ENCODE measurements at regions not wholly inside any gene's neighbourhood (a gene's known extent, or its start where the extent isn't known, plus 50 kb on each side); places are given as distances from the start of the nearest gene placed in this dataset.

DNA sequence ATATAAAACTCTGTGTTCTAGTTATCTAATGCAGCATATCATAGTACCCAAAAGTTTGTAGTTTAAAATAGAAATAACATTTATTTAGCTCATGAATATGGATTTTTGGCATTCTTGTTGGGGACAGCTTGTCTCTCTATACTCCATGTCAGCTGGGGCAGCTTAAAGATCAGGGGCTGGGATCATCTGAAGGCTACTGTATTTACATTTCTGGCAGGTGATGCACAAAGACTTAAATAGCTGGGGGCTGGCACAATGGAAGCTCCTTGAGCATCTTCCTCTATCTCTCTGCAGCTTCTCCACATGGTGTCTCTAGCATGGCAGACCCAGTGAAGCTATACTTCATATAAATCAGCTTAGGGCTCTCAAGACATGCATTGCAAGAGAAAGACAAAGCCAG is 55.6 kb upstream of the DAB1 start:
- H3K4me3 ChIP-seq (replicated peaks in 1 of 3; ENCODE audit: low read depth in 2 of 3, low read length in 3 of 3), result no peak overlapping the region
- Mint-ChIP-seq H3K9me3 (peaks cover 0 to 20% (median 4%) of the 10 kb centered on the region in 7 donors), H3K4me3 (no peak overlapping the region), H3K27me3 (ENCODE audit: low read depth in 3 of 3) (peaks cover 0 to 3% (median 0%) of the 10 kb centered on the region in 3 donors), H3K27ac (no peak overlapping the region), H3K4me1 (no peaks in the 10 kb centered on the region), H3K36me3 (no peaks in the 10 kb centered on the region)
- no peaks in the 10 kb centered on the region for H3K9me3 ChIP-seq (replicated peaks in 1 of 2; ENCODE audit: control insufficient read depth in 1 of 2, insufficient read depth in 1 of 2, low read length in 2 of 2)
- no peak for DNase-seq
- TF ChIP-seq CTCF (IDR thresholded peaks at IDR 0.05), result no peak
- no peaks in the 10 kb centered on the region for H3K4me1 ChIP-seq (ENCODE audit: control insufficient read depth in 1 of 2, insufficient read depth in 2 of 2, low read length in 2 of 2)
- H3K4me2 ChIP-seq (replicated peaks; ENCODE audit: extremely low read depth, low read length, poor library complexity, severe bottlenecking), result no peak overlapping the region
- H2AFZ ChIP-seq (ENCODE audit: insufficient read depth, low read depth, low read length, poor library complexity, severe bottlenecking), result no peak overlapping the region
- no peaks in the 10 kb centered on the region for H4K20me1 ChIP-seq (ENCODE audit: insufficient read depth, low read length)
- intact Hi-C loops (cut with micrococcal nuclease), result no loop called here
- H3K27ac ChIP-seq (ENCODE audit: low read depth in 1 of 2, low read length in 2 of 2), result no peak overlapping the region
- no peaks in the 10 kb centered on the region for H3K79me2 ChIP-seq (ENCODE audit: insufficient read depth, low read length)
- H3K9ac ChIP-seq (ENCODE audit: insufficient read depth, low read length, poor library complexity, severe bottlenecking), result no peak overlapping the region
- H3K27me3 ChIP-seq (ENCODE audit: control insufficient read depth in 2 of 2, insufficient read depth in 2 of 2, low read length in 2 of 2), result no peaks in the 10 kb centered on the region
- no peaks in the 10 kb centered on the region for H3K36me3 ChIP-seq (replicated peaks in 1 of 2; ENCODE audit: control insufficient read depth in 1 of 2, insufficient read depth in 2 of 2, low read length in 2 of 2)

- no peak overlapping the region for H3K4me3 ChIP-seq (replicated peaks in 1 of 3; ENCODE audit: low read depth in 2 of 3, low read length in 3 of 3)
- no peak for TF ChIP-seq CTCF (IDR thresholded peaks at IDR 0.05)
- intact Hi-C loops (cut with micrococcal nuclease), result no loop called here
Measured at GRCh38 chr1:57475366-57475765, 51.5 kb upstream of the DAB1 start.

More at GRCh38 chr1:57475366-57475765, 51.5 kb upstream of the DAB1 start:
- peaks cover 0 to 2% of the 10 kb centered on the region in 2 donors for H3K9me3 ChIP-seq (replicated peaks in 1 of 2; ENCODE audit: control insufficient read depth in 1 of 2, insufficient read depth in 1 of 2, low read length in 2 of 2)
- H3K4me3 Mint-ChIP-seq, result no peak overlapping the region
- no CpG with 5 or more reads among the region's 5 CpGs for WGBS (ENCODE audit: insufficient coverage)
- no peaks in the 10 kb centered on the region for H3K36me3 ChIP-seq (replicated peaks in 1 of 2; ENCODE audit: control insufficient read depth in 1 of 2, insufficient read depth in 2 of 2, low read length in 2 of 2)
- no peak overlapping the region for H3K9ac ChIP-seq (ENCODE audit: insufficient read depth, low read length, poor library complexity, severe bottlenecking)
- H4K20me1 ChIP-seq (ENCODE audit: insufficient read depth, low read length), result no peaks in the 10 kb centered on the region
- H3K27ac ChIP-seq (ENCODE audit: low read depth in 1 of 2, low read length in 2 of 2), result no peak overlapping the region
- H3K27me3 ChIP-seq (ENCODE audit: control insufficient read depth in 2 of 2, insufficient read depth in 2 of 2, low read length in 2 of 2), result no peaks in the 10 kb centered on the region
- H2AFZ ChIP-seq (ENCODE audit: insufficient read depth, low read depth, low read length, poor library complexity, severe bottlenecking), result no peak overlapping the region
- no peaks in the 10 kb centered on the region for H3K36me3 Mint-ChIP-seq
- peaks cover 2 to 22% (median 3%) of the 10 kb centered on the region in 7 donors for H3K9me3 Mint-ChIP-seq
- no peak overlapping the region for H3K27ac Mint-ChIP-seq
- H3K79me2 ChIP-seq (ENCODE audit: insufficient read depth, low read length), result no peaks in the 10 kb centered on the region
- no peaks in the 10 kb centered on the region for H3K4me1 ChIP-seq (ENCODE audit: control insufficient read depth in 1 of 2, insufficient read depth in 2 of 2, low read length in 2 of 2)
- no peak overlapping the region for H3K4me2 ChIP-seq (replicated peaks; ENCODE audit: extremely low read depth, low read length, poor library complexity, severe bottlenecking)
- peaks cover 0 to 2% (median 0%) of the 10 kb centered on the region in 3 donors for H3K27me3 Mint-ChIP-seq (ENCODE audit: low read depth in 3 of 3)
- H3K4me1 Mint-ChIP-seq, result no peaks in the 10 kb centered on the region
- DNase-seq, result no peak
